Stimulated activated CD4-positive, alpha-beta T cell treated with anti-CD3 and anti-CD28 coated beads, Interleukin-1b, Interleukin-23, amount 100 ng/mL, for 24 hours (primary cell): ENCODE measurements at regions not wholly inside any gene's neighbourhood (a gene's known extent, or its start where the extent isn't known, plus 50 kb on each side); places are given as distances from the start of the nearest gene placed in this dataset.

ENCODE experiments used
- DNase-seq, 4 experiments: peaks; one replicate each; pipeline ENCODE4 v3.0.0-alpha.2; 2020; ENCODE audit warnings: low read depth in 4 of 4, low spot score in 1 of 4

- no peak for DNase-seq
Measured at GRCh38 chr2:172323256-172323655, 104.1 kb upstream of the ITGA6 start.

GRCh38 chr2:172323861-172324597 is 103.4 kb upstream of the ITGA6 start:
- DNase-seq: no peak

DNA sequence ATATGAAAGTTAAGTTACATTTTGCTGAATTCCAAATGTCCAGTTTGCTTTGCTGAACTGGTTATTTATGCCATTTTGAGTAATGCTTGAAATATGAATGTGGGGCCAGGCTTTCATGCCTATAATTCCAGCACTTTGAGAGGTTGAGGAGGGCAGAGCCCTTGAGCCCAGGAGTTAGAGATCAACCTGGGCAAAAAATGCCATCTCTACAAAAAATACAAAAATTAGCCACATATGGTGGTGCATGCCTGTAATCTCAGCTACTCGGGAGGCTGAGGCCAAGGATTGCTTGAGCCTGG is 101.2 kb upstream of the ITGA6 start:
- DNase-seq: no peak

DNA sequence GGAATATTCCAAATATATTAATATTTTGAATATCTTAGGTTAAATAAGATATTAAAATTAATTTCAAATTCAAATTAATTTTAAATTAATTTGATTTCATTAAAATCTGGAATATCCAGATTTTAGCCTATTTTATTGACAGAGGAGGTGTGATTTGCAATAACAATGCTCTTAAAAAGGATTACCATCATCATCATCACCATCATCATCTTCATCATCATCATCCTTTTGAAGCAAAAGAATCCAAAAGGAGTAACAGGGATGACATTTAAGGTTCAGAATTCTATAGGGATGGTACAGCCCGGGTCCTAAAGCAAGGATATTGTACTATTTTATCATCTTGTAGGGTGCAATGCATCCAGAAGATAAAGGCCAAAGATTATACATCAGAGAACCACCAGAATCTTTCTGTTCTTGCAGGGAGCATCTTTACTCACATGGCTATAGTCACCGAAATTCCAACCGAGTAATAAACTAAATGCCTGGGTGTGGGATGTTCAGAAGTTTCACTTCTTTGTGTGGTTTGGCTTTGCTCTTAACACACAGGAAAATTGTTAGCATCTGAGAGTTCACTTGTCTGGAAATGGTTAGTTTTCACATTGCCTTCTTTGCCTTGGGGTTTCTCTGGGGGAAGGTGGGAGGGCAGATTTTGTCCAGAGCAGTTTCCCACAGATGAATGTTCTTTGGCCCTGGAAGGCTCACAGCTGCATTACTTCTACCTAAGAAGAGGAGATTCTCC is 99.1 kb upstream of the ITGA6 start:
- DNase-seq: no peak

- DNase-seq: no peak
Measured at GRCh38 chr2:172329416-172329773, 98.0 kb upstream of the ITGA6 start.

DNA sequence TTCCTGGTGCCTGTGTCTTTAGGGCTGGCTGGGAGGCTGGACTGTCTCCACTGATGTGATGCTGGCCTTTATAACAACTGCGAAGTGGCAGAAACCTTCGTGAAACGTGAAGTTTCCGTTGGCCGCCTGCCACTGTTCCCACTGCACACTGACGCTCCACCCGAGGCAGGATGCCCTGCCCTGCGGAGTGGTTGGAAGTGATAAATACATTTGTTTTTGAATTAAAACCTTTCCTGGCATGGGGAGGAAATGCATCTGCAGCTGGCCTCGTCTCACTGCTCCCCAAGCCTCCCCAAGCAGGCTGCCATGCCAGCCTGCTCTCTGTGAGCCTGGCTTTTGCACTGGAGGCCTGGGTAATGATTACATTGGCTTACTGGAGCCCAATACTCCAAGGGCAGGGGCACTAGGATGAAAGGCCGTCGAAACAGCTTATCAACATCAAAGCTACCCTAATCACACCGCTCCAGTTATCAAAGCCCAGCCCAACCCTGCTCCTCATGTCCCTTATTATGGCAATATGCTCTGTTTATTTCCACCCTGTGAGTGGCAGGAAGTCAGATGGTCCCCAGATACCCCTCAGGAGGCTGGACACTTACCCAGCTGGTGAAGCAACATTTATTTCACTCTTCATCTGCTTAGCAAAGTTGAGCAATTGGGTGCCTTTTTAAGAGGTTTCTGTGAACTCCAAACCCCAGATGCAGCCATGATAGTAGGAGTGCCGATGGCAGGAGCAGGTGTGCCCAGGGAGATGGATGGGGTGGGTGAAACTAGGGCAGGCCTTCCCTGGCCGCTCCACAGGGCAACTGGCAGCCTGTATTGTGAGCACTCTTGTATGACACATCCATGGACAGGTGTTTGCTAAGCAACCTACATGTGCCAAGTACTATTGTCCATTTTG is 97.4 kb upstream of the ITGA6 start:
- DNase-seq: no peak

DNA sequence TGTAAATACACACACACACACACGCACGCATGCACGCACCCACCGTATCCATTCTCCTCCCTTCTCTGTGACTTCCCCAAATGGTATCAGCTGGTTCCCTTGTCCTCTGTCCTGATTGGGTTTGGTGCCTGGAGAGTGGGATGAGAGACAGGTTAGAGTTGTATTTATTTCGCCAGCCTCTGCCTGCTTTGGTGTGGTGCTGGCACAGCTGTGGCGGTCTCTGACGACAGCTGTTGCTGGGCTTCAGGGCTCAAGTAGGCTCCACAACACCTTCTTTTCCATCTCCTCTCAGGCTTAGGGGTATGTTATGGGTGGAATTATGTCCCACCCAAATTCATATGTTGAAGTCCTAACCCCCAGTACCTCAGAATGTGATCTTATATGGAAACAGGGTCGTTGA is 94.9 kb upstream of the ITGA6 start:
- DNase-seq: no peak

DNA sequence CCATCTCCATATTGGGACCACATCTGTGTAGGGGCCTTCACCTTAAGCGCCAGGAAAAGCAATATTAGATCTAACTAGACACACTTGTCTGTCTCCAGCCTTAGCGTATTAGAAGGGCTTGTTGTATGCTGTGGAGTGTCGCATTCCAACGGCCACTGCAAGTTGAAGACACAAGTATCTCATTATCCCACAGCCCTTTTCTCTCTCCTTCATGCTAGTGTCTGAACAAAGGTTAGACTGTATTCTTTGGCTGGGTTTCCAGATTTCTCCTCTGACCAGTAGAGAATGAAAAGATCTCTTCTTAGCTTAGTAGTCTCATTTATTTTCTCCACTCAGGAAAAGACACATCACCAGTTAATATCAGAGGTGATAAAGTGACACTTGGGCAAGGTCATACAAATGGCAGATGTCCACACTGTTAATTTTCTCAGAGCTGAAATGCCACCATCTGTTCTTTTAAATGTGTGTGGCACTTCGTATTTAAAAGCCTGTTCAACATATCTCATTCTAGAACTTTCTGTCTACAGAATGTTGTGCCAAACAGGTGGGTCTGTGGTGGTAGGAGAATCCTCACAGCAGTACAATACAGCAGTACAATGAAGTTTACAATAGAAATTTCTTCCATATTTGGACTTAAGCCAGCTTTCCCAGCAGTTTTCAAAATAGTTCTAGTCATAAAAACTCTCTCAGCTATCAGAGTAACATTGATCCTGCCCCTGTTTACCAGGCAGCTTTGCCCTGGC is 94.0 kb upstream of the ITGA6 start:
- no peak for DNase-seq

- DNase-seq: no peak
Measured at GRCh38 chr2:172333978-172334330, 93.4 kb upstream of the ITGA6 start.

GRCh38 chr2:172334988-172335387 is 92.4 kb upstream of the ITGA6 start:
- no peak for DNase-seq

DNA sequence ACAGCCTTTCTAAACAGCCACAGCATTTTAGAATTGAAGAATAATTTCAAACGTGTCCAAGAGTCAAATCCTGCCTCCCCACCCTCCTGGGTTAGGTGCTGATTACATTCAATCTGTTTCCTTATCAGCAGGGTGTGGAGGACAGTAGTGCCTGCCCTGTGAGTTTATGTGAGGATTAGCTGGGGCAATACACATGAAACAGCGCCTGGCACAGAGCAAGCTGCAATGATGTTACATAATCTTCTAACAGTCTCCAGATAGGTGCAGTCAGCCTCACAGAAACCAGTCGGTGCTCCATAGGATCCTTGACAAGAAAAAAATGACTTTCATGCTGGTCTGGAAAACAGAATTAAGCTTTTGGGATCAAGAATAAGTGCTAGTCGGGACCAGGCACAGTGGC is 91.7 kb upstream of the ITGA6 start:
- DNase-seq: no peak

DNA sequence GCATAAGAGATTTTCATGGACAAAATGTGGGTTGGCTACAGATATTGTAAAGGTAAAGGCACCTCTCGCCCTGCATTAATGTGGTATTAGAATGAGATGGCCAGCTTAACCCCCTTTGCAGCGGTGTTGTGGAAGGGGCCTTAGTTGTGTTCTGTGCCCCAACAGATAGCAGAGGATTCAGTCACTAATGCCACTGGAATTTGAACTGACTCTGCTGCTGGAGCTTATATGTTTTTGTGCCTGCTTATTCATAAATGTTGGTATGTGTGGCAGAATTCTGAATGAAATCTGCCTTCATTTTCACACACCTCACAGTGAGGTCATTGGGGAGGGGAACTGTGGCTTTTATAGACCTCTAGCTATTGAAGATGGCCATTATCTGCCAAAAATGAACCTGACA is 90.7 kb upstream of the ITGA6 start:
- no peak for DNase-seq

DNA sequence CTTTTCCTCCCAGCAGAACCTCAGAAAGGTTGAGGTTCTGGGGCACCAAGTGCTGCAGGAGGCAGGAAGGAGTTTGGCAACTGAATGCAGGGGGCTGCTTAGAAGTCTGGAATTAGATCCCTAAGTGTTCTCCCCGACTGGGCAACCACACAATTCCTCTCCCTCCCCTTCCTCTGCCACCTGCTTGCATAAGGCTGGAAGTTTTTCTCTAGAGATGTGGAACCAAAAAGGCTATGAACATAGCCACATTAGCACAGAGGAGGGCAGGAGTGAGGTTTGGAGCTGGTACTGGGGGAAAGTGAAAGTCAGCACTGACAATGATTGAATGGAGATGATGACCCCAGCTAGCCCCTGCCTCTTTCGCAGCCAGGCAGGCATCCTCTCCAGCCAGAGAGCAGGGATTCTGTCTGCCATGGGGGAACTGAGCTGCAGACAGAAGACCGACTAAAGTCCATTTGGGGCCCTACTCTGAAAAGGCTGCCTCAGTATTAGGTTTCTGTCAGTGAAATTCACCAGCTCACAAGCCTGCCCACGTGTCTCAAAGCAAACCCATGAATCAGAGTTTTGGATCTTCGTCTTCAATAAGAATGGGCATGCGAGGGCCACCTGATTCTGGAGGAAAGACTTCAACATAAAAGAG is 87.9 kb upstream of the ITGA6 start:
- no peak for DNase-seq

DNA sequence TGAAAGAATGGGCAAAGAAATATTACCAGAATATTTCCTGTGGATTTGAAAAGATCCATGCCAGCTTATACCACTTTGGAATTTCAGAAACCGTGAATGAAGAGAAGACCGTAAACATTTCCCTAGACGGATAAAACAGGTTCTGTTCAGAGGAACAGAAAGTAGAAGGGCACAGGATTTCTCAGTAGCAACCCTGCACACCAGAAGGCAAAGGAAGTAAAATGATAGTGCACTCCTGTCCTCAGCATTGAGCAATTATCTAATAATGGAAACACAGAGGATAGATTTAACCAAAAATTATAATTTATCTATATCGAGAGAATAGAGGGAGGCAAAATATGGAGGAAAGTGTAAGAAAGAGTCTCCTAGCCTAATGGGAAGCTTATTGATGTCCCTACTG is 87.0 kb upstream of the ITGA6 start:
- DNase-seq: no peak

DNA sequence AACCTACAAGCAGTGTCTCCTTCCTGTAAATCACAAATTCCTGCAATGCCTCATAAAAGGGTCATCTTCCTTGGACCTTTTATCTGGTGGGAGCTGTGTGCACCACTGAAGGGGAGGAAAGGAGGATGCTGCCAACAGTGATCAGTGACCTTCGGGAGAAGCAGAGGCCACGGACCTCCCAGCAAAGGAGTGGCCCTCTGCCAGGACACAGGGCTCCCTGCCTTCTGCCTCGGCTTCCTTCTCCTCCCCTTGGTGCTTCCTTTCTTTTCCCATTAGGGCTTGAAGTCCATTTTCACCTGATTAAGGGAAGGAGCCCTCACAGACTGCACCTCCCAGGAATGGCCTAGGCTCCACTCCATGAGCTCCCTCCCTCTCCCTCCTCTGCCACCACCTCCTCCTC is 85.3 kb upstream of the ITGA6 start:
- DNase-seq: no peak

- DNase-seq: no peak
Measured at GRCh38 chr2:172342611-172343010, 84.8 kb upstream of the ITGA6 start.

- no peak for DNase-seq
Measured at GRCh38 chr2:172344159-172344558, 83.2 kb upstream of the ITGA6 start.

DNA sequence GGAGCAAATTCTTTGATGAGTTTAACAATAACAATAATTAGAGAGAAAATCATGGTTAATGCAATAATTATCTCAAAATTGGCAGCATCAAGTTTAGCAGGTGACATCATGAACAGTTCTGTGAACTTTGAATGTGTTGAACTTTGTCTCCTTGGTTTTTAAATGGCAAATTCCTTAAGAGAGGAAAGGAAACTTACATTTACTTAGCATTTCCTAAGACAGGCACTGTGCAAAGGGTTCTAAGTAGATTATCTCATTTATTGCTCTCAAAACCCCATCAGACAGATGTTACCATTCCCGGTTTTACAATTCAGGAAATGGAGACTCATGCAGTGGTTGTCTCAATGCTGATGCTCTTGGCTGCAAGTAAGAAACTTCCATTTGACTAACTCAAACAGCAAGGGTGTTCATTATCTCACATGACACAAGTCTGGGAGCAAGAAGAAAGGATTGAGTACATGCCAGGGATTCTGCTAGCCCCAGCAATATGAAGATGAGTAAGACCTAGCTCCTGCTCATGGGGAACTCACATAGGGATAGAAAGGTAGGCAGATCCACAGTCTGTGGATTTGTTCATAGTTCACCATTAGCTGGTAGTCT is 81.3 kb upstream of the ITGA6 start:
- DNase-seq: no peak

- DNase-seq: no peak
Measured at GRCh38 chr2:172348555-172349288, 78.7 kb upstream of the ITGA6 start.
